COLO668 (cell line): ENCODE measurements at regions not wholly inside any gene's neighbourhood (a gene's known extent, or its start where the extent isn't known, plus 50 kb on each side); places are given as distances from the start of the nearest gene placed in this dataset.
"Not testable (repeated sequence)": the region's sequence is repeated elsewhere in the genome, so short reads cannot be mapped to it uniquely, and the experiment has no call there.

Experiments
- DNase-seq: peaks from one replicate; lab custom pipeline; 2025; ENCODE audit not compliant: unreplicated experiment; lab: John Stamatoyannopoulos, UW

DNA sequence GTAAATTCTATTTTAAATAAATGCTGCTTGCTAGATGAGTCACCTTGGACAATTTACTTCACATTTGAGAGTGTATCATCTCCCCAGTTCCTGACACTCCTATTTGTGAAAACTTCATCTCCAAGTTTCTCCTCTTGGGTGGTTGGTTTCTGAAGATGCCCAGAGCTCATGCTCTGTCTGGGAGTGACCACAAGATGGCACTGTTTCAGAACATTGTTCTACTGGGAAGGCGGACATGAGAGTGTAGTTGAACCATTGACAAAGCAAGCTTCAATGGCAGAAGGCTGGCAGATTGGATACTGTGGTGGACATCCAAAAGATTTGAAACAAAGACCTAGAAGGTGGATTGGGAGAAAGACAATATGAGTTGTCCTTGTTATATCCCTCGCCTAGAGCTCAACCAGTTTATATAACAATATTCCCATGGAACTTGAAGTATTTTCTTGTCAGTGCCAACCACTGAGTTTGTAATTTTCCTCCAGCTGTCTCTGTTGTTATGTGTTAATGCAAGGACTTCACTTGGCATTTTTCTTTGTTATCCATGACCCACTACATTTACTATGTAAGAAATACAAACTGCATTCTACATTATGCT is 234.3 kb upstream of the ANKH start:
- DNase-seq = peak; percentile 44

GRCh38 chr5:15103864-15104263 is 232.3 kb upstream of the ANKH start:
- DNase-seq = no peak

- DNase-seq = no peak
These were observed 231.6 kb upstream of the ANKH start for GRCh38 chr5:15103130-15103529.

GRCh38 chr5:15097552-15097951 is 226.0 kb upstream of the ANKH start:
- DNase-seq = no peak

DNA sequence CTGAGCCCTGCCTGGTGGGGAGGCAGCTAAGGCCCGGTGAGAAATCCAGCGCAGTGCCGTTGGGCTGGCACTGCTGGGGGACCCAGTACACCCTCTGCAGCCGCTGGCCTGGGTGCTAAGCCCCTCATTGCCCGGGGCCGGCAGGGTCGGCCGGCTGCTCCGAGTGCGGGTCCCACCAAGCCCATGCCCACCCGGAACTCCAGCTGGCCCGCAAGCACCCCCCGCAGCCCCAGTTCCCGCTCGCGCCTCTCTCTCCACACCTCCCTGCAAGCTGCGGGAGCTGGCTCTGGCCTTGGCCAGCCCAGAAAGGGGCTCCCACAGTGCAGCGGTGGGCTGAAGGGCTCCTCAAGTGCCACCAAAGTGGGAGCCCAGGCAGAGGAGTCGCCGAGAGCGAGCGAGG is 225.1 kb upstream of the ANKH start:
- not testable (repeated sequence) for DNase-seq

- no peak for DNase-seq
These were observed 221.2 kb upstream of the ANKH start for GRCh38 chr5:15092801-15093200.

- DNase-seq = no peak
These were observed 214.1 kb upstream of the ANKH start for GRCh38 chr5:15085671-15086070.

DNA sequence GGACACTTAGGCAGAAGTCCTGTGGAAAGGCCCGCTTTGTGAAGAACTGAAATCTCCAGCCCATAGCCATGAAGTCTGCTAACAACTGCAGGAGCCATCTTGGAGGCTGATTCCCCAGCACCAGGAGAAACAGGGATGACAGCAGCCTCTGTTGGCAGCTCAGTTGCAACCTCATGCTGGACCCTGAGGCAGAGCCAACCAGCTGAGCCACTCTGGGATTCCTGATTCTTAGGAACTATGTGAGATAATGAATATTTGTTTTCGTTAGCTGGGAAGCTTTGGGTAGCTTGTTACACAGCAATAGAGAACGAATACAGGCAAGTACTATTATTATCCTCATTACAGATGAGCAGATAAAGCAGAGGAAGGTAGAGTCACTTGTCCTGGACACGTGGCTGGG is 210.5 kb upstream of the ANKH start:
- no peak for DNase-seq

- no peak for DNase-seq
These were observed 208.6 kb upstream of the ANKH start for GRCh38 chr5:15080219-15080618.

DNA sequence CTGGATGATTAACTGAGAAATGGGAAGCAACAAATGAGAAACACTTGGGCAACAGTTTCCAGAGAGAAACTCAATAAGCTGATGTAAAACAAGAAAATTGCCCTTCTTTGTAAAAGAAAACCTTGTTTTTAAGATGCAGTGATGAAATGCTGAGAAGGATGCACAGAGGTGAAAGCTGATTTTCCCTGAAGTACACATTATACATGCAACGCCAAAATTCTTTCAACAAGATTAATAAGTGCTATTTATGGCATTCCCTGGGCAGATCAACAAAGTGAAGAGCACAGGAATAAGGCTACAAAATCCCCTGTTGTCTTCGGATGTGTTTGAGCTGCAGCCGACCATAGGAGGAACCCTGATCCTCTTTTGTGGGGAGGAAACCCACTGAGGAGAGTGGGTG is 208.0 kb upstream of the ANKH start:
- DNase-seq = no peak

DNA sequence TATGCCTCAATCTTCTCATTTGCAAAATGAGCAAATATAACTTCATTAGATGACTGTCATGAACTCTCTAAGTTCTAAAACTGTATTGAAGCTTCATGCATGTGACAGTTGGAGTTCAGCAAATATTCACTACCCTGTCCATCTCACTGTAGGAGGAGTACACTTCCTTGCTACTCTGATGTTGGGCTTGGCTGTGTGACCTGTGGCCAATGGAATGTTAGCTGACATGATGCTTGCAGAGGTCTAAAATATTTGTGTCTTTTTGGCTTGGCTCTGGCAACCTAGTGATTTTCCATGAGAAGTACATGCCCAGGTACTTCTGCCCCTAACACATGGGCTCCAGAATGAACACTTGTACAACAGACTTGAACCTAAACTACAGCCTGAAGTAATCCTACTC is 203.1 kb upstream of the ANKH start:
- no peak for DNase-seq

DNA sequence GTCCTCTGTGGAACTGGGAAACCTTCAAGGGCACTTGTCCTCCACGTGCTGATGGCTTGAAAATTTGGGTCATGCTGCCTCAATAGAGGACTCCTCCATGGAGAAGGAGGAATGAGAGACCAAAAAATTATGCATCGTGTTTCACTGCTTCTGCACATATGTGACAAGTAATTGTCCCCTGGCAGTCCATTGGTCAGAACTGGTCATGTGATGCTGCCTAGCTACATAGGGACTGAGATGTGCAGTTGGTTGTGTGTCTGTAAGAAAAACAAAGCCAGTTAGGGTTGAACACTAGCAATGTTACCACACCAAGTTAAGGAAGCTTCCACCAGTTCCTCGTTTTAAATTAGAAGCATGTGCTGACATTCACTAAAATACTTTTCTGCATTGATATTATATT is 201.9 kb upstream of the ANKH start:
- DNase-seq = no peak

DNA sequence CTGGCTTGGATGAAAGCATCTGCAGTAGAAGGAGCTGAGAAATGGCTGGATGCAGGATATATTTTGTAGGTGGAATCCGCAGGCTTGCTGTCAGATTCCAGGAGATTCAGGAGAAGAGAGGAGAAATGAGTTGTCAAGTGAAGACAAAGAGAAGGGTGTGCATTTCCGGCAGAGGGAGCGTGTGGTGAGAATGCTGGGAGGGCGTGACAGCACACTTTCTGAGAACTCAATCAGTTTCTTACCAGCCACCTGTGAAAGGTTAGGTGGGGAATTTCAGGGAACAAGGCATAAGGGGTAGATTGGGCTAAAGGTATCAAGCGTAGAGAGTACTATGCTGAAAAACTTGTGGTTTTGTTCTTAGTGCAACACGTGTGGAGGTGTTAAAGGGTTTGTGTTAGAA is 199.3 kb upstream of the ANKH start:
- DNase-seq = no peak

GRCh38 chr5:15069407-15069905 is 197.9 kb upstream of the ANKH start:
- no peak for DNase-seq

GRCh38 chr5:15065091-15065490 is 193.5 kb upstream of the ANKH start:
- DNase-seq = no peak

DNA sequence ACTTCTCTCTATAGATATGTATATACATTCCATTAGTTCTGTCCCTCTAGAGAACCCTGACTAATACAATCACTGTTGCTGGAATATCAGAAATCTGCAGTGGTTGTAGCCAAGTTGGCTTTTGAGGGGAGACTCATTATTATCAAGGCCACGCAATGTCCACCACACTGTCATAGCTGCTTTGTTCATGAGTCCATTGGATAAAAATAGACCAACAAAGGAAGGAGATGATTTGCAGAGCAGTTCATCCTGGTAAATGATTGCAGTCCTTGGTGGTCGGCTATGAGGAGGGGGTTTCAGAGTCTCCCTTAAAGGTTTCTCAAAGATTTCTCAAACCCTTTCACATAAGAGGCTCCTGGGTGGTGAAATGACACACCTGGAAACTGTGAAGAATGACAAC is 192.8 kb upstream of the ANKH start:
- DNase-seq = no peak

DNA sequence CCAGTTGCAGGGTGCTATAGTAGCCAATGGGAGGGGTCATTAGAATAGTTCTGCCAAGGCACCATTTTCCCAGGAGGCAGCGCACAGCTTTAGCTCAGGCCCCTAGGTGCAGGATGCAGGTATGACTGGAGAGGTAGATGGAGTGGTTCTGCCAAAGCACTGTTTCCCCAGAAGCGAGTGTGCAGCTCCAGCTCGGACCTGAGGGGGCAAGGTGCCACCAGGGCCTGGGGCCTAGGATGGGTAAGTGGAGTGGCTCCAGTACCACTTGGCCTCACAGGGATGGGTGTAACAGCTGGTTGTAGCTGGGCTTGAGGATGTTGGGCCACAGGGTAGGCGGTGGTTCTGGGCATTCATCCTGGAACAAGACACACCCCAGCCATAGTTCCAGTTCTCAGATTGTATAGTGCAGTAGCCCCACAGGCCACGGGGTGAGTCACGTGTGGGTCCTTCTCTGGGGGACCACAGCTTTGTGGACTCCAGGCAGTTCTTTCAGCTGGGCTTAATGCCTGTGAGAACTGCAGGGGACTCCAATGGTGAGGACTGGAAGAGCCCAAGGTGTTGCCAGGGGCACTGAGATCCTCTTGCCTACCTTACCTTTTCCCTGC is 185.5 kb upstream of the ANKH start:
- DNase-seq = no peak

- no peak for DNase-seq
These were observed 172.9 kb upstream of the ANKH start for GRCh38 chr5:15044521-15044920.

- DNase-seq = no peak
These were observed 165.8 kb upstream of the ANKH start for GRCh38 chr5:15037247-15037908.

- DNase-seq = no peak
These were observed 162.8 kb upstream of the ANKH start for GRCh38 chr5:15034379-15034778.

- no peak for DNase-seq
These were observed 159.6 kb upstream of the ANKH start for GRCh38 chr5:15031180-15031579.

GRCh38 chr5:15027764-15028163 is 156.2 kb upstream of the ANKH start:
- DNase-seq = no peak

DNA sequence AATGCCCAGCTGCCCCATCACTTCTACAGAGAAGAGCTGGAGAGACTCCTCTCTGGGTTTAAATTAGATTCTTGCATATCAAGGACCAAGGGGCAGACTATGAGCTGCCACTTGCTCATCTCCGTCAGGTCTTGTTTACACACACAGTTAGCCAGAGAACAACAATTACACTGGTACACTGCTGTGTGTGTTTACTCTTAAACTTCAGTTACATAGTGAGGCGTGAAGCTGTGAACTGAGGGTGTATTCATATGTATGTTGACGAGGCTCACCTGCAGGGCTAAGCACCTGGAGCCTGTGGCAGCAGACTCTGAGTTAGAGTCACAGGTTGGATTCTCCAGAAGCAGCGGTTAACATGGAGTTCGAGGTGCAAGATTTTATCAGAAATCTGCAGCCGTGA is 155.4 kb upstream of the ANKH start:
- peak; percentile 59 for DNase-seq
